ENCODE measurements at regions not wholly inside any gene's neighbourhood (a gene's known extent, or its start where the extent isn't known, plus 50 kb on each side); places are given as distances from the start of the nearest gene placed in this dataset.

- Histone ChIP-seq H3K4me2 (replicated peaks; ENCODE audit: low read depth, low read length, poor library complexity, severe bottlenecking) (no peak overlapping the region), H2AFZ (ENCODE audit: insufficient read depth, low read depth, low read length, poor library complexity, severe bottlenecking) (no peak overlapping the region), H3K36me3 (replicated peaks in 1 of 2; ENCODE audit: control extremely low read depth in 1 of 2, control insufficient read depth in 1 of 2, extremely low read depth in 1 of 2, insufficient read depth in 2 of 2, low read length in 1 of 2) (no peaks in the 10 kb centered on the region), H3K9me3 (ENCODE audit: control extremely low read depth in 1 of 3, control insufficient read depth in 2 of 3, insufficient read depth in 1 of 3, low read length in 2 of 3) (no peaks in the 10 kb centered on the region), H4K20me1 (ENCODE audit: control insufficient read depth, insufficient read depth, low read length, poor library complexity, severe bottlenecking) (no peaks in the 10 kb centered on the region), H3K27ac (ENCODE audit: low read length in 2 of 2) (no peak overlapping the region), H3K27me3 (replicated peaks in 1 of 4; ENCODE audit: control extremely low read depth in 1 of 4, control insufficient read depth in 3 of 4, insufficient read depth in 4 of 4, low read length in 3 of 4) (no peaks in the 10 kb centered on the region), H3K4me1 (ENCODE audit: control insufficient read depth in 2 of 2, insufficient read depth in 2 of 2, low read length in 2 of 2) (no peaks in the 10 kb centered on the region), H3K9ac (ENCODE audit: low read length) (no peak overlapping the region), H3K4me3 (ENCODE audit: control extremely low read depth in 1 of 5, extremely low read depth in 1 of 5, insufficient read depth in 1 of 5, low read depth in 2 of 5, low read length in 4 of 5) (no peak overlapping the region), H3K79me2 (ENCODE audit: control insufficient read depth, insufficient read depth, low read length) (no peaks in the 10 kb centered on the region)
- Mint-ChIP-seq H3K27ac (no peak overlapping the region), H3K9me3 (ENCODE audit: insufficient read depth) (no peaks in the 10 kb centered on the region), H3K27me3 (peaks cover 14% of the 10 kb centered on the region), H3K4me3 (no peak overlapping the region), H3K4me1 (no peaks in the 10 kb centered on the region)
- 88% methylated on average over 13 of the region's 13 CpGs for WGBS (ENCODE audit: insufficient coverage)
- intact Hi-C loops (cut with micrococcal nuclease) = no loop called here
- TF ChIP-seq EZH2 (IDR thresholded peaks at IDR 0.05; ENCODE audit: borderline replicate concordance, insufficient read depth, low read depth, low read length, poor library complexity, severe bottlenecking) (no peak), CTCF (IDR thresholded peaks at IDR 0.05) (no peak)
- DNase-seq (no peak), ATAC-seq (ENCODE audit: low read depth) (no peak)
- POLR2A ChIA-PET = no interaction called here
- CTCF ChIA-PET = no interaction called here
These were observed 50.2 kb upstream of the DISP3 start for GRCh38 chr1:11428789-11429188.
